ENCODE measurements at regions not wholly inside any gene's neighbourhood (a gene's known extent, or its start where the extent isn't known, plus 50 kb on each side); places are given as distances from the start of the nearest gene placed in this dataset.
A peak's percentile ranks its signal among the peaks of the same experiment; 100 is the strongest.

DNA sequence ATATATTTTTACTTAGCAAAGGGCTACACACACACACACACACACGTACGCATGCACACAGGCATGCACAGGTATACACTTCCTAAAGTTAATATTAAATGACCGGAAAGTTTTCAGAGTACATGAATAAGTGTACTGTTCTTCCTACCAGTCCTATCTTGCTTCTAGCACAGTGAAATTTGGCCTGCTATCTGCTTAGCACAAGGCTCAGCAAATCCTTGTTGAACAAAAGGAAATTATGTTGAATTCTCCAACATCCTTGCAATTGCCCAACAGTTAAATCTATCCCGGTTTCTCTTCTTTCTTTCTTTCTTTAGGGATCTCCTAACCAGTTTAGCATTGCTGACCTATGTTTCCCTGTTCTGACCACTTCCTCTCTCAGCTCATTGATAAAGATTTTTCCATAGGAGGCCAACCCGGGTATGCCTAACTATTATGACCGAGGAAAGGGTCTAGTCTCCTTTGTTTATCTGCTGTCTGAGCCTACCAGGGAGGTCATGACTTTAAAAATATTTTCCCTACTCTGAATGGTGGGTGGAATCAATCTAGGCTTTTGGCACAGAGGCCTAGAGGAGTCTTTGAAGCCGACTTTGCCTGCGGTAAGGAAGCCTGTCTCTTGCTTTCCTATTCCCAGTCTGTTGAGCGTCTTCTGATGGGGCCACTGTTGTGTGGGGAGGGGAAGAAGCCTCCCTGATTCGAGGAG lies 400.7 kb downstream of the HRH4 start:
- no peak for DNase-seq (ENCODE audit: extremely low spot score, unreplicated experiment)
- H3K9me3 Mint-ChIP-seq (ENCODE audit: unreplicated experiment): no peaks in the 10 kb centered on the region
- H3K27me3 Mint-ChIP-seq (ENCODE audit: unreplicated experiment): peaks cover 7% of the 10 kb centered on the region
- H3K36me3 Mint-ChIP-seq (ENCODE audit: unreplicated experiment): no peaks in the 10 kb centered on the region
- no peak for TF ChIP-seq CTCF (IDR thresholded peaks at IDR 0.05)
- H3K4me1 Mint-ChIP-seq (ENCODE audit: unreplicated experiment): peaks cover 23% of the 10 kb centered on the region
- peak overlapping the region; percentile 9 for H3K4me3 Mint-ChIP-seq (ENCODE audit: unreplicated experiment)
- H3K27ac Mint-ChIP-seq (ENCODE audit: unreplicated experiment): peak overlapping the region; percentile 76

DNA sequence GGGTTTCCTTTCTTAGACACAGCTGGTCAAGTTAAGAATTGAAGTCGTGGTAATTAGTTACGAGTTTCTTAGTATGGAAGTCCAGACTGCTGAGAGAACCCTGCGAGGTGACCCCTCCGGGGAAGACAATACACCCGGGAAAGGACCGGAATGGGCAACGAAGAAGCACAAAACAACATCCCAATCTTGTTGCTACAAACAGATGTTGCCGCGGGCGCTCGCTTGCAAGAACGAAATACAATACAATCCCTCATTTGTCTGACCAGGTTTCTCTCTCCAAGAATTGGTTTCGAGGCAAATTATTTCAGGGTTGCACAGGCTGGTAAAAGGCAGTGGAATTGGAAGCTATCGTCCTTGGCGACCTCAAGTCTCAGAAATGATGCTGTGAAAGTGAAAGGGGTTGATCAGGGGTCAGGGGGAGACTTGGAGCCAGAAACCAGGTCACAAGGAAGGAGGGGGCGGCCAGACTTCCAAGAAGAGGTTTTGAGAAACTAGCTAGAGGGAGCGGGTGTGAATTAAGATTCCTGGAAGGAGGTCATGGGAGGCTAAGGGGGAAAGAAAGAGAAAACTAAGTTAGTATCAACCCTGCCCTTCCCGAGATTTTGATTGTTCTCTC lies 401.9 kb downstream of the HRH4 start:
- no peak for DNase-seq (ENCODE audit: extremely low spot score, unreplicated experiment)
- peak overlapping the region; percentile 49 for H3K4me3 Mint-ChIP-seq (ENCODE audit: unreplicated experiment)
- TF ChIP-seq CTCF (IDR thresholded peaks at IDR 0.05): no peak
- H3K9me3 Mint-ChIP-seq (ENCODE audit: unreplicated experiment): no peaks in the 10 kb centered on the region
- peak overlapping the region; percentile 58 for H3K27ac Mint-ChIP-seq (ENCODE audit: unreplicated experiment)
- H3K27me3 Mint-ChIP-seq (ENCODE audit: unreplicated experiment): peaks cover 2% of the 10 kb centered on the region
- H3K36me3 Mint-ChIP-seq (ENCODE audit: unreplicated experiment): no peaks in the 10 kb centered on the region
- peaks cover 23% of the 10 kb centered on the region for H3K4me1 Mint-ChIP-seq (ENCODE audit: unreplicated experiment)

DNA sequence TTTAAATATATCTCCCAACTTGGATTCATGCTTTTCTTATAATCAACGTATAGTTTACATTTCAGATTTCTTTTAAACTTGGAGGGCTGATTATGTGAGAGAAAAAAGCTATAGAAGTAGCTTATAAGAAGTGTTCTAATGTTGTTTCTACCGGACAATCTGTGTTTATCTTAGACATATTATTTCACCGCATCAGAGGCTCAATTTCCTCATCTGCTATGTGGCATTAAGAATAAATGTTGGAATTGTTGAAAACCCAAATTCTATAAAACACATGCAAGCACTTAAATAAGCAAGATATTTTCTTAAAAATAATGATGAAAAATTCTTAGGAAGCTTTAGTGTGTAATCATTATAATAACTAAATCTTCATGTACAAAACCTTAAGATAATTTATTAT lies 407.9 kb downstream of the HRH4 start:
- Mint-ChIP-seq H3K4me1 (ENCODE audit: unreplicated experiment) (peaks cover 17% of the 10 kb centered on the region), H3K4me3 (ENCODE audit: unreplicated experiment) (no peak overlapping the region), H3K27ac (ENCODE audit: unreplicated experiment) (peak overlapping the region; percentile 18), H3K27me3 (ENCODE audit: unreplicated experiment) (no peaks in the 10 kb centered on the region), H3K36me3 (ENCODE audit: unreplicated experiment) (no peaks in the 10 kb centered on the region), H3K9me3 (ENCODE audit: unreplicated experiment) (no peaks in the 10 kb centered on the region)
- no peak for DNase-seq (ENCODE audit: extremely low spot score, unreplicated experiment)
- TF ChIP-seq CTCF (IDR thresholded peaks at IDR 0.05): no peak

GRCh38 chr18:24868760-24869237 lies 408.4 kb downstream of the HRH4 start:
- H3K4me1 Mint-ChIP-seq (ENCODE audit: unreplicated experiment): peaks cover 17% of the 10 kb centered on the region
- no peaks in the 10 kb centered on the region for H3K9me3 Mint-ChIP-seq (ENCODE audit: unreplicated experiment)
- H3K27me3 Mint-ChIP-seq (ENCODE audit: unreplicated experiment): no peaks in the 10 kb centered on the region
- no peaks in the 10 kb centered on the region for H3K36me3 Mint-ChIP-seq (ENCODE audit: unreplicated experiment)
- peak overlapping the region; percentile 1 for H3K27ac Mint-ChIP-seq (ENCODE audit: unreplicated experiment)
- no peak overlapping the region for H3K4me3 Mint-ChIP-seq (ENCODE audit: unreplicated experiment)
- no peak for DNase-seq (ENCODE audit: extremely low spot score, unreplicated experiment)
- TF ChIP-seq CTCF (IDR thresholded peaks at IDR 0.05): no peak

- Mint-ChIP-seq H3K27ac (ENCODE audit: unreplicated experiment) (peak overlapping the region; percentile 1), H3K27me3 (ENCODE audit: unreplicated experiment) (no peaks in the 10 kb centered on the region), H3K36me3 (ENCODE audit: unreplicated experiment) (no peaks in the 10 kb centered on the region), H3K4me3 (ENCODE audit: unreplicated experiment) (no peak overlapping the region), H3K4me1 (ENCODE audit: unreplicated experiment) (peaks cover 17% of the 10 kb centered on the region), H3K9me3 (ENCODE audit: unreplicated experiment) (no peaks in the 10 kb centered on the region)
- DNase-seq (ENCODE audit: extremely low spot score, unreplicated experiment): no peak
- no peak for TF ChIP-seq CTCF (IDR thresholded peaks at IDR 0.05)
These were observed 408.8 kb downstream of the HRH4 start for GRCh38 chr18:24869285-24869684.

All from osteocyte (in vitro differentiated cells).